HG03139 (cell line): ENCODE measurements at regions not wholly inside any gene's neighbourhood (a gene's known extent, or its start where the extent isn't known, plus 50 kb on each side); places are given as distances from the start of the nearest gene placed in this dataset.

Experiments
- ATAC-seq: cut with Tn5 transposase; IDR thresholded peaks from one replicate; pipeline ENCODE4 v1.9.1; 2021; ENCODE audit not compliant: unreplicated experiment

- ATAC-seq = no peak
Measured at GRCh38 chr11:111148953-111149352, 96.6 kb upstream of the POU2AF2 start.

DNA sequence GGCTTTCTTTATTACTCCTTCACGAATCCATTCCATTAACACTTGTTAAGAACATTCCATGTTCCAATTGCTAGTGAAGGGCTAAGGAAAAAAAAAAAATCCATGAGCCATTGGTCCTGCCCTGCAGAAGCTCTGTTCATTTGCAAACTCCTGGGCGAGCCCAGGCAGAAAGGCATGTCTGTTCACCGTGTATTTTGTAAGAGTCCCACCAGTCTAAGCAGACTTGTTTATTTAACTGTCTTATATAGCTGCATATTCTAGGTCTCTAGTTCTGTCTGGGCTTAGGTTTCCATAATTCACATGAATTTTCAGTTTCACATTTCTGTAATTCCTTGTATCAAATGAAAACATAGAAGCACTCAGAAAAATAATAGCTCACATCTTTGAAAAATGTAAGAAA lies 97.4 kb upstream of the POU2AF2 start:
- no peak for ATAC-seq

- no peak for ATAC-seq
Measured at GRCh38 chr11:111137846-111138245, 107.7 kb upstream of the POU2AF2 start.

DNA sequence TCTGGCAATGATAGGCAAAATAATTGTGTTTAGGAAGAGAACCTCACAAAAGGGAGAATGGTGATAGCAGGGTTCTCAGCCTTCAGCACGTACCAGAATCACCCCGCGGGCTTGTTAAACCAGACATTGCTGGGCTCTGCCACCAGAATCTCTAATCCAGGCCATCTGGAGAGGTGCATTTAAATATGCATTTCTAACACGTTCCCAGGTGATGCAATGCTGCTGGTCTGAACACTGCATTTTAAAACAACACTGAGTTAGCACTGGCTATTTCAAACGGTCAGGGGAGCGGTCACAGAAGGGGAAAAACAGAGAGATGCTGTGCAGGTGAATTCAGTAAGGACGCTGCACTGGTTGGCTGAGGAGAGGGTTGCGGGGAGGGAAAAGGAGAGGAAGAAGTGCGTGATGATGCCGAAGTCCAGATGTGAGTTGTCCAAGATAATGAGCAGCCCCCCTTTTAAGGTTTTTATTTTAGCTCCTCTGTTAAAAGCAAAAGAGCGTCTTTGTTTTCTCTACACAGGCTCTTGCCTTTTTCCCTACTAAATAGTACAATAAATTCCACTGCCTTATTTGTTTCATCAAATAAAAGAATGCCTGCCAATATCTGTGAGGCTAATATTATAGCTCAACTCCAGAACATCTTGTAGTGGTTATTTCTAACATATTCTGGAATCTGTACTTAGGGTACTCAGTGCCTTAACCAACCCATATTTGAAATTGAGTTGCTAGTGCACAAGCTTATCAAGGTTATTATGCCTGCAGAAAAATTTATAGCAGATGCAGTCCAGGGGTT lies 109.6 kb upstream of the POU2AF2 start:
- no peak for ATAC-seq

GRCh38 chr11:111135101-111135500 lies 110.4 kb upstream of the POU2AF2 start:
- ATAC-seq = no peak

- no peak for ATAC-seq
Measured at GRCh38 chr11:111128076-111128870, 117.3 kb upstream of the POU2AF2 start.

- no peak for ATAC-seq
Measured at GRCh38 chr11:111124724-111125123, 120.8 kb upstream of the POU2AF2 start.

DNA sequence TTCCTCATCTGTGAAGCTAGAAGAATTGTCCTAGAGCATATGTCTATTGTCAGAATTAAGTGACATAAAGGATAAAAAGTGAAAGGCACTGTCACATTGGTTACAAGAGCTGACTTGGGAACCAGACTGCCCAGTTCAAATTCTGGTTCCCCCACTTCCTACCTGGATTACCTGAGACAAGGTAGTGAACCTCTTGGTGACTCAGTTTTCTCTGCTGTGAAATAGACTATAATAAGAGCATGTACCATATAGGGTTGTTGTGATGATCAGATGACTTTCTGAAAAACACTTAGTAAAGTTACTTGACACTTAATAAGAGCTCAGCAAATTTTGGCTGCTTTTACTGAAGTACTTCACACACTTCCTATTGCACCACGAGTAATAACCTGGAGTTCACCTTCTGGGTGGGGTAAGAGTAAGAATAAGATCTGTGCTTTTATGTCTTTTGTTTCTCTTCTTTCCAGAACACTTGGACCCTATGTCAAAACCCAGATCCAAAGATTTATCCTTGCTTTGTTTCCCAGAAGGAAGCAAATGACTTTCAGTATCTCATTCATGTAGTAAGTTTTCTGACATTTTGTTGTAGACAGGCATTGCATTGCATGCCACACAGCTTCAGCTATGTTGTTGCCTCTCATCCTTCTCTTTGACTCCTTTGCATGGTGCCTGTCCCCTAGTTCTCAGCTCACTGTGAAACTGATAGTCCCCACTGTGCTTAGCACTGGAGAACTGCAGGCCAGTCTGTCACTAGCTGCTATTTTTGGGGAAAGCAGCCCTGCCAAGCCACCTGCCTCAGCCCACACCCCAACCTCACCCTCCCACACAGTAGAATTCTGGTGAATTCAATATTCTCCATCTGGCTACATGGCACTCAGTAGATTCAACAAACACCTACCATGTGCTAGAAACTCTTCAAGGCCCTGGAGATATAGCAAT lies 121.8 kb upstream of the POU2AF2 start:
- ATAC-seq = no peak

GRCh38 chr11:111120696-111121302 lies 124.7 kb upstream of the POU2AF2 start:
- no peak for ATAC-seq

GRCh38 chr11:111120161-111120560 lies 125.4 kb upstream of the POU2AF2 start:
- ATAC-seq = no peak

GRCh38 chr11:111119751-111120150 lies 125.8 kb upstream of the POU2AF2 start:
- ATAC-seq = no peak

- ATAC-seq = no peak
Measured at GRCh38 chr11:111115890-111116289, 129.6 kb upstream of the POU2AF2 start.

DNA sequence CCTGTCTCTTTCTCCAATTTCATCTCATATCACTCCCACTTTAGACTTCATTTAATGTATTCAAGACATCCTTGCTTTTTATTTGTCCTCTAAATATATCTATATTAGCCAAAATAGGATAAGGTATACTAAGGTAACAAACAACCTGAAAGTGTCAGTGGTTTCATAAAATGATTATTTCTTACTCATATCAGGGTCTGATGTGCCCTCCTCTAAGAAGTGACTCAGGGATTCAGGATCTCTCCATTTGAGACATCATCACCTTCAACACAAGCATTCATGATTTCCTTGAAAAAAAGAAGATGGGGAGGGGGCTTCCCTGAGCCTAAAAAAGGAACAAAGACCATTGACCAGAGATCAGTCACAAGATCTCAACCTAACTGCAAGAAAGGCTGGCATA lies 131.4 kb upstream of the POU2AF2 start:
- ATAC-seq = no peak

DNA sequence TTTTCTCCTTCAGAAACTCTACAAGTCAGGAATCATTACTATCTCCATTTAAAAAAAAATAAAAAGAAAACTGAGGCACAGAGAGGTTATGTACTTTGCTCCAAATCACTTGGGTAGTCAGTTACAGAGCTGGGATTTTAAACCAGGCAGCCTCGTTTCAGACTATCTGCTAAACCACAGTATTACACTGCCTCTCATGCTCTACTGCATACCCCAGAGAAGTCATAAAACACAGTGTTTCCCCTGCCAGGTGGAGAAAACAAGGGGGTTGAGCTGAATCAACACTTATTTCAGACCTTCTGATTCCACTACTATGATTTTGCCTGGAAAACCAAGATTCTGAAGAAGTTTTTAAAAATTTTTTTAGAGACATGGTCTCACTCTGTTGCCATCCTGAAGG lies 132.9 kb upstream of the POU2AF2 start:
- ATAC-seq = no peak

GRCh38 chr11:111107501-111107900 lies 138.0 kb upstream of the POU2AF2 start:
- no peak for ATAC-seq

- no peak for ATAC-seq
Measured at GRCh38 chr11:111106641-111107040, 138.9 kb upstream of the POU2AF2 start.

DNA sequence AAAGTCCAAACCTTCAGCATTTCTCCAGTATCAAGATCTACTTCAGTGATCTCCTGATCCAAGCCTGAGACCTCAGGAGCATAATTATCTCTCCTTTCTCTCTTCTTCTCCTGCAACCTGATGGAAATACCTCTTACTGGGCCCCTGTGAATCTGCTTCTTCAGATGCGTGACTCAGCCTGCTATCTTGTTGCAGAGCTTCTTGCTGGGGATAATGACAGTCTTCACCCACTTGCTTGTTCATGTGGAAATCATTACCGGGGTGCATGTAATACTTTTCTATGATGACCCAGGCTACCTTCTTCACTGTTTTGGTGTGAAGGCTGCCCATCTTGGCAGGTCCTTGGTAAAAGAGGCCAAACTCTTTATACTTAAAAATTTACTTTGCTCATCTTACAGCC lies 140.0 kb upstream of the POU2AF2 start:
- no peak for ATAC-seq

- ATAC-seq = no peak
Measured at GRCh38 chr11:111104185-111104584, 141.3 kb upstream of the POU2AF2 start.

- no peak for ATAC-seq
Measured at GRCh38 chr11:111101881-111102280, 143.6 kb upstream of the POU2AF2 start.

GRCh38 chr11:111099028-111099713 lies 146.4 kb upstream of the POU2AF2 start:
- no peak for ATAC-seq
